Activated T-helper 1 cell treated with Interleukin-2 at 50 U/mL for 16 hours (primary cell): ENCODE measurements at regions not wholly inside any gene's neighbourhood (a gene's known extent, or its start where the extent isn't known, plus 50 kb on each side); places are given as distances from the start of the nearest gene placed in this dataset.
"Not testable (repeated sequence)": the region's sequence is repeated elsewhere in the genome, so short reads cannot be mapped to it uniquely, and the experiment has no call there.

ENCODE experiments used
- DNase-seq: peaks from one replicate; pipeline ENCODE4 v3.0.0-alpha.2; 2020; ENCODE audit warnings: low read depth

DNA sequence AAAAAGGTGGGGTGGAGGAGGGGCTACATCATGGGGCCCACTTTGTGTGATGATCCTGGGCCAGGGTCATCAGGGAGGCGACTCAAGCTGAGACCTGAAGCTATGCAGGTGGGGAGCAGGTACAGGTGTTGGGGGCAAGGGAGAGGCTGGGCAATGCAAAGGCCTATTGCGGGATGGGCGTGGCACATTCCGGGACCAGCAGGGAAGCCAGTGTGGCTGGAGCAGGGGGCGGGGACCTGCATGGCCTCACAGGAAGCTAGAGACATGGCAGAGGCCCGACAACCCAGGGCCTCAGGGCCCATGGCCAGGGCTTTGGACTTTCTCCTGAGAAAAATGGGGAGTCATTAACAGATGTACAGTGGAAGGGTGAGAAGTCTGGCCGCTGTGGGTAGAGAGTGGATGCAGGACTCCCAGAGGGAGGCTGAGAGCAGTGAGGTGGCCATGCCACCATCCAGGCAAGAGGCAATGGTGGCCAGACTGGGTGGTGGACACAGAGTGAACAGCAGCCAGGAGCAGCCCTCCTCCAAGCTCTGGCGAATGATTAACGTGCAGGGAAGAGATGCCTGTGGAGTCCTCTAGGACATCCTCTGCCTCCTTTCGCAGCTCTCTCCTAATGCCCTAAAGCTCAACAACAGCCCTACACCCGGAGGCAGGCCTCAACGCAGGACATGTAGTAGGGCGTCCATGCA is 122.6 kb upstream of the ATP2B2 start:
- DNase-seq = no peak

DNA sequence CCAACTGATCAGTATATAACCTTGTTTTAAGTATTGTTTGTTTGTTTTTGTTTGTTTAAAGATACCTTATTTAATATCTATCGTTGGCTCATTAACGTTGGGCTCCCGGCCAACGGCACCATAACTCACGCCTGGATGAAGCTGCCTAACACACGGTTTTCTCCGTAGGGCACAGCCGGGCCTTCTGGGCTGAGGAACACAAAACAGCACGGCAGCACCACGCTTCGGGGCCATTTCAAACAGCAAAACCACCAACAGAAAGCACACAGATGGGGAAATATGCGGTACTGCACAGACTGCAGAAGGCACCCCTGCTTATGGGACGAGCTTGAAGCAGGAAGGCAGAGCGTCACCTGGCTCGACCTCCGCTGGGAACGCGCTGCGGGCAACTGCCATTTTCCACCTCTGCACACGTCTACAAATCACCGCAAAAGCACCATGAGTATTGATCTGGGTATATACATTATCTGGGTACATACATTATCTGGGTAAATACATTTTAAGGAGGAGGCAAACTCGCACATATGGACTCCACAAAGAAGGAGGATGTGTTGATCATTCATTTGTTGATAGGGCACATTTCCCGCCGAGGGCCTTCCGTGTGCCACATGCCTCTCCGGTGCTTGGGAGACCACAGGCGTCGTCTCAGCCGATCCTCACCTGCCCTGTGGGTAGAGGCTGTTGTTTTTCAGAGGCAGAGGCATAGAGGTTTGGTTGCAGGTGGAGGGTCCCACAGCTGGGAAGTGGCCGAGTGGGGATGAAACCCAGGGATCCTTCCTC is 123.7 kb upstream of the ATP2B2 start:
- DNase-seq = no peak

DNA sequence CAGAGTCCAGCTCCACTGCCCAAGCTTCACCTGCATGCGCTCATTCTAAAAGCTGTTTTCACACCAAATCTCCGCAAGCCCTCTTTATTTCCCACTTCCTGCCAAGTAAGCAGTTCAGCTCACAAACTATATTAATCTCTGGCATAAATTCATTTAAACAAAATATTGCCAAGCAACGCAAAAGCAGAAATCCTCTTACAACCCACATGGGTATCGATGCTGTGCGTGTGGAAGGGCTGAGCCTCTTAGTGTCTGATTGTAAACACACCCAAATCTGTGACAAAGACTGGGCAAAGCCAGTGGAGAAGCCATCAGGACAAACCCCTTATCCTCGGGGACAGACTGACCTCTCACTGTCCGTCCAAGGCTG is 124.3 kb upstream of the ATP2B2 start:
- no peak for DNase-seq

DNA sequence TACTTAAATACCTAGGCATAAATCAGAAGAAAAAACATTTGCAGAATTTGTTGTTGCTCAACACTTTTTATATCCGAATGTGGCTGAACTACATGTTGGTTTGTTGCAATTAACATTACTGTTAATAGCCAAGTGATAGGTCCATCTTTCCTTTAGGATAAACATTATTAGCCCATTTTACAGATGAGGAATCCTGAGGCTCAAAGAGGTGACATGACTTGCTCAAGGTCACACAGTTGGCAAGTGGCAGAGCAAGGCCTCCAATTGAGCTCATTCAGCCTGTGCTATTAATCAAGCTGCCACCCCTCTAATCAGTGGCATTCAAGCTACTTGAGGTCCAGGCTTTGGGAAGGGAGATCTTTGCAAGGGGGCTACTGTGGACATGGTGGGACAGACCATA is 125.8 kb upstream of the ATP2B2 start:
- no peak for DNase-seq

DNA sequence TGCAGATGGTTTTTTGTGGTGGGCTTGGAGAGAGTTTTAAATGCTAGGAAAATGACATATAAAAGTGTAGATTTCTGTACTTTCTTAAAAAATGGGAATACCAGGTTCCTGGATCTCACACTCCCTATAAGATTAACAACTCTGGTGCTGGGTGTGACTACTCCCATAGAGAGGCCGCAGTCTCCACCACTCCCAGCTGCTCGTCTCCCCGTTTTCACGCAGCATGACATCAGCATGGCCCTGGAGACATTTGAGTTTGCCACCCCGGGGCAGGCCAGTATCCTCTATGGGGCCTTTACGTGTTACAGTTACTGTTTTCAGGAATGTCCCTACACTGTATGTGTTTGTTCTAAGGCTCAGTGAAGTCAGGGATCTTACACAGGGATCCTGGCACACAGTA is 126.7 kb upstream of the ATP2B2 start:
- no peak for DNase-seq

DNA sequence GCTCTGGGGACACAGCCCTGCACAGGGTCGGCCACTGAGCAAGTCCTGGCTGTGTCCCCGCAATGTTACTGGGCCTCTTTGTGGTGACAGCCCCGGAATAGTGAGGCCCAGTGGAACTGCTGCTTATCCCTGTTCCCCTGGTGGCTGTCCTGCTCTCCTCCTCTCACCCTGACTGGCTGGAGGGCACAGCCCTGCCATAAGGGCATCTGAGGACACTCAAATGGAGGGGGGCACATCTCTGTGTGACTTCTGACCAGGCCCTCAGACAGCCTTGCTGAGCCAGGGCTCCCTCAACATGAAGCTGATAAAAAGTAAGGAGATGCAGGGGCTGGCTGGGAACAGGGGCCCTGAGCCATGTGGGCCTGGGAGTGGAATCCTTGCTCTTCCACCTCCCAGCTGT is 127.4 kb upstream of the ATP2B2 start:
- DNase-seq = no peak

DNA sequence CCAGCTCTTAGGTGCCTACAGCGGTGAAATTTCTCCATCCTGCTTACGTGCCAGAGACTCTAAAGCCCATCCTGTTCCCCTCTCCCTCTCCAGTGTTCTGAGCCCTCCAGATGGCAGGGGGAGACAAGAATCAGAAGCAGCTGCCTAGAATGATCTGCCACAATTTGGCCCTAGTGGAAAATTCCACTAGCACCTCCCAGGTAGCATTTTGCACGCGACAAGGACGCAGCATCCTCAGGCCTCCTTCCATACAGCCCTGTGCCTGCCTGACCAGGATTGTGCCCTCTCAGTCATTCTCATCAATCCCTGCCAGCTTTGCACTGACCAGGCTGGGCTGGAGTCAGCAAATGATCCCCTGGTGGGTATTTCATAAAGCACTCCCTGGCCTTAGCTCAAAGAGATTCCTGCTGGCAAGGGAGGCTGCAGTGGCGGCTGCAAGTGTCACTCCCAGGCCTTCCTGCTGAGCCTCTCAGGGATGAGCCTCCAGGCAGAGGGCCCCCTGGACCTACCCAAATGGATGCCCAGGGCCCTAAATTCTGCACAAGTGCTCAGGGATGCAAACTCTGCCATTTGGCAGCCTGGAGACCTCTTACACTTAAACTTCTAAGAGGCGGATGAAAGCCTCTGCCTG is 130.2 kb upstream of the ATP2B2 start:
- no peak for DNase-seq

DNA sequence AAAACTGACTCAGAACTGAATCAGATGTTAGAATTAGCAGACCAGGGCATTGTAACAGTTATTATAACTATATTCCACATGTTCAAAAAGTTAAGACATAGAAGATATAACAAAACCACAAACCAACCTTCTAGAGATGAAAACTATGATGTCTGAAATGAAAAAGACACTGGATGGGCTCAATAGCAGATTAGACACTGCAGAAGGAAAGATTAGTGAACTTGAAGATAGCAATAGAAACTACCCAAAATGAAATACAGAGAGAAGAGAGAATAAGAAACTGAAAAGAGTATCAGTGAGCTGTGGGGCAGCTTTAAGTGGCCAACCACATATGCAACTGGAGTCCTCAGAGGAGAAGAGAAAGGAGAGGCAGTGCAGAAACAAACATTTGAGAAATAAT is 132.0 kb upstream of the ATP2B2 start:
- no peak for DNase-seq

DNA sequence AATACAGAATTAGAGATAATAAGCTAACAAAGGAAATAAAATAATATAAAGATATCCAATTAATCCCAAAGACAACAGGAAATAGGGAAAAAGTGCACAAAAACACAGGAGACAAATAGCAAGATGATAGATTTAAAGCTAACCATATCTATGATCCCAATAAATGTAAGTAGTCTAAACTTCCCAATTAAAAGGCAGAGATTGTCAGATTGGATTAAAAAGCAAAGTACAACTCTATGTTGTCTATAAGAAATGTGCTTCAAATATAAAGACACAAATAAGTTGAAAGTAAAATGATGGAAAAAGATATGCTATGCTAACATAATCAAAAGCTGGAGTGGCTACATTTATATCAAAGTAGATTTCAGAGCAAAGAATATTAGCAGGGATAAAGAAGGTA is 133.1 kb upstream of the ATP2B2 start:
- DNase-seq = no peak

DNA sequence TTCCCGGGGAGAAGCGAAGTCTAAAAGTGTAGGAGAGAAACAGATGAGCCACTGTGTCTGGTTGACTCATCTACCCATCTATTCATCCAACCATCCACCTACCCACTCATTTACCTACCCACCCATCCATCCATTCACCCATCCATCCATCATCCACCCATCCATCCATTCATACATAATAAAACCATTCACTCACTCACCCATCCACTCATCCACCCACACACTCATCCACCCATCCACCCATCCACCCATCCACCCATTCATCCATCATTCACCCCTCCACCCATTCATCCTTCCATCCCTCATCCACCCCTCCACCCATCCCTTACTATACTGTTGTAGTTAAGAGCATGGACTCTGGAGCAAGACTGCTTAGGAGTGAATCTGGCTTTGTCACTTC is 136.4 kb upstream of the ATP2B2 start:
- DNase-seq = no peak

DNA sequence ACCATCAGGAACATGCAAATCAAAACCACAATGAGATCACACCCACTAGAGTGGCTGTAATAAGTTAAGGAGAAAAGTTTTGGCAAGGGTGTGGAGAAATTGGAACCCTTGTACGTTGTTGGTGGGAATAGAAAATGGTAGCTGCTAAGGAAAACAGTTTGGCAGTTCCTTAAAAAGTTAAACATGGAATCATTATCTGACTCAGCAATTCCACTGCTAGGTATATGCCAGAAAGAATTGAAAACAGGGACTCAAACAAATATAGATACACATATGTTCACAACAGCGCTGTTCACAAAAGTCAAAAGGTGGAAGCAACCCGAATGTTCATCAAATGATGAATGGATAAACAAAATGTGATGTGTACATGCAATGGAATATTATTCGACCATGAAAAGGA is 138.8 kb upstream of the ATP2B2 start:
- DNase-seq = no peak

DNA sequence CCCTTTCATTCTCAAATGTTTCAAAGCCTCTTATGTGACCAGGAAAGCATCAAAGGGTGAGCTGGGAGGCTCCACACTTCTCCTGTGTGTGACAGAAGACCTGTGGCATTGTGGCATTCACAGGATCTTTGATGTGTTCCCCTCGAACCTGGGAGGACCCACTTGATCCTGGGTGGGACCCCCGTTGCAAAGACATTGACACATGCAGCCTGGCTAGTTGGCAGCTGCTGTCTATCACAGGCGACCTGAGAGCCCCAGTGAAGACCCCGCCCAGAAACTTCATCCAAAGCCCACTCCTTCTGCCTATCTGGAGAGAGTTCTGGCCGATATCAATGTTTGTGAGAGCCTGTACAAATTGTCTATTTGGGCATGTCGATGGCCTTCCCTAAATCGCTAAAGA is 140.4 kb upstream of the ATP2B2 start:
- no peak for DNase-seq

DNA sequence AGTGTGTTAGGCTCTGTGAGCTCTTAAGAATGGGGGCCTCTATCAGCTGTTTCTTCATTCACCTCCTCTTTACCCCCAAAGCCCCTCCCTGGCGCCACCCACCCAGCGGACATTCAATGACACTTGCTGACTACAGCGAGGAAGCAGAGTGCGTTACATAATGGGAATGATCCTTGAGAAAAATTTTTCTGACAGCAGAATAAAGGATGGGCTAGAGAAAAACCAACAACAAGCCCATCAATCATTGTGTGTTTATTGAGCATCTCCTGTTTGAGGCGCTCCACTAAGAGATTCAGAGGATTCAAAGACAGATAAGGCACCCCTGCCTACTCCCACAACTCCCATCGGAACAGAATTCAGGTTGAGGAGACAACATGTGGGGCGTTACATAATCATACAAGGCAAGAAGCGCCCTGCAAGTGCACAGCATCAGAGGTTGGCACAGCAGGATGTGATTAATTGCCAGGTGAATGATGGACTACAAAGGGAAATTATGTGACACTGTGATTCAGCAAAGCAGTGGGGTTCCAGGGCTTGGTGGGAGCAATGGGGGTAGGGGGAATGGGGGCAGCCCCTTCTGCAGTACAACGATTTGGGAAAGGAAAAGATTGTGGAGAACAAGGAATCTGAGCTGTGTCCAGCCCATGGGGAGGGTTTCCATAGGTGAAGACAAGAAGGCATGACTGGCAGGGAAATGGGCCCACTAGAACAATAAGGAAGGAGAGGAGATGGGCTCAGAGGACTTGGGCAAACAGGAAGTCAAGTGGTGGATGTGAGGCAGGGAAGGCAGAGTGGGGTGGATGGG is 141.3 kb upstream of the ATP2B2 start:
- no peak for DNase-seq

DNA sequence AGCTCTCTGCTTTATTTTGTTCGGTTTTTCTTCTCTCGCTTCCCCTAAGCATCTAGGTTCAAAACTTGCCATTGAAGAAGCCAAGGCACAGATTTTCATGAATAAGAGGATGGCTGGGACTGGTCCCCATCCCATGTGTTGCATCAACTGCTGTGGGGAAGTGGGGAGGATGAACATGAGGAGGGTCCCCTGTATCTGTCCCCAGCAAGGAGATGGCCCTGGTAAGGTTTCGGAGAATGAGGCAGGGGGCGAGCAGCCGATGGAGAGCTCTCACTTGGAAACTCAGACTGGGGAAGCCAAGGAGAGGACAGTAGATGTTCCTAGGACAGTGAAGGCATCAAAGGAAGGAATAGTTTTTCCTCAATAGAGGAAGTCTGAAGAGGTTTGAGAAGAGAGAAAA is 142.0 kb upstream of the ATP2B2 start:
- no peak for DNase-seq

DNA sequence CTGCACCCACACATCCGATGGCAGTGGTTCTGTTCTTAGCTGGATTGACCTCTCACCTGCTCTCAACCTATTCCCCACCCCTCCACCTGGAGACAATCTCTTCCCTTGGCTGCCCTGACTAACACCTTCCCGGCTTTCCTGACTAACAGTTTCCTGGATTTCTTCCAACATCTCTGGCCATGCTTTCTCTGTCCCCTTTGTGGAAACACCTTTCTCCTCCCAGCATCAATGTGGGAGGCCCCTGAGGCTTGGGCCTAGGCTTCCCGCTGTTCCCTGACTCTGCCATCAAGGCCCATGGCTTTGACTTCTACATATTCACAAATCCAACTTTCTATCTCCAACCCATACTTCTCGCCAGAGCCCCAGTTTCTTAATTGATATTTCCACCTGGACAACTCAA is 142.8 kb upstream of the ATP2B2 start:
- DNase-seq = no peak

DNA sequence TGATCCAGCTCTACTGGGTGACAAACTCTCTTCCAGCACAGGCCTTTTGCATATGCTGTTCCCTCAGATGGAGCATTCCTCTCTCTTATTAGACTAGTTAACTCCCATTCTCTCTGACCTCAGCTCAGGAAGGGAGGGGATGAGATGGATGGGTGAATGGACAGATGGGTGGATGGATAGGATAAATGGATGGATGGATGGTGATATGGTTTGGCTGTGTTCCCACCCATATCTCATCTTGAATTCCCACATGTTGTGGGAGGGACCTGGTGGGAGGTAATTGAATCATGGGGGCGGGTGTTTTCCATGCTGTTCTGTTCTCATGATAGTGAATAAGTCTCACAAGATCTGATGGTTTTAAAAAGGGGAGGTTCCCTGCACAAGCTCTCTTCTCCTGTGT is 144.1 kb upstream of the ATP2B2 start:
- DNase-seq = not testable (repeated sequence)

DNA sequence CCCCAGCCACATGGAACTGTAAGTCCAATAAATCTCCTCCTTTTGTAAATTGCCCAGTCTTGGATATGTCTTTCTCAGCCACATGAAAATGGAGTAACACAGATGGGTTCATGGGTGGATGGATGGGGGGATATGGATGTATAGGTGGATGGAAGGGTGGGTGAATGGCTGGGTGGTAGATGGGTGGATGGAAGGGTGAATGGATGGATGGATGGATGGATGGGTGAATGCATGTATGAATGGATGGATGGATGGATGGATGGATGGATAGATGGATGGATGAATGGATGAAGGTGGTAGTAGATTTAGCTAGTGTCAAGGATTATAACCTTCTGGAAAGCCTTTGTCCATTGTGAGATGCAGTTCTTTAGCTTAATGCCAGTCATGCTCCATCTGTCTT is 146.1 kb upstream of the ATP2B2 start:
- no peak for DNase-seq

DNA sequence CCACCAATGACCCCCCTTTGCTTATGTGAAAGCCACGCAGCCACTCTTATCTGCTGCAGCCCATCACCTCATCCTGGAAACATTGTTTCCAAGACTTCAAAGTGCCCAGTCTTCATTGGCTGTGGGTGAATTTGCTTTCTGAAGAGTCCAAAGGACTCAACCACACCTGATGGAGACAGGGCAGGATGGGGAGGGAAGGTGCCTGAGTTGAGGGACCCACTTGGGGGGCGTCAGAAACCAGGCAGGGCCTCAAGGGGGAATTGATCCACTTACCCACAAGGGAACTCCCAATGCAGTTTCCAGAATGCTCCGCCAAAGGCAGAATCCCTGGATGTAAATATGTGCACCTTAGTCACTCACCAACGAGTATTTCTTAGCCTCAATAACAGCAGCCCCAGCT is 147.9 kb upstream of the ATP2B2 start:
- DNase-seq = no peak

DNA sequence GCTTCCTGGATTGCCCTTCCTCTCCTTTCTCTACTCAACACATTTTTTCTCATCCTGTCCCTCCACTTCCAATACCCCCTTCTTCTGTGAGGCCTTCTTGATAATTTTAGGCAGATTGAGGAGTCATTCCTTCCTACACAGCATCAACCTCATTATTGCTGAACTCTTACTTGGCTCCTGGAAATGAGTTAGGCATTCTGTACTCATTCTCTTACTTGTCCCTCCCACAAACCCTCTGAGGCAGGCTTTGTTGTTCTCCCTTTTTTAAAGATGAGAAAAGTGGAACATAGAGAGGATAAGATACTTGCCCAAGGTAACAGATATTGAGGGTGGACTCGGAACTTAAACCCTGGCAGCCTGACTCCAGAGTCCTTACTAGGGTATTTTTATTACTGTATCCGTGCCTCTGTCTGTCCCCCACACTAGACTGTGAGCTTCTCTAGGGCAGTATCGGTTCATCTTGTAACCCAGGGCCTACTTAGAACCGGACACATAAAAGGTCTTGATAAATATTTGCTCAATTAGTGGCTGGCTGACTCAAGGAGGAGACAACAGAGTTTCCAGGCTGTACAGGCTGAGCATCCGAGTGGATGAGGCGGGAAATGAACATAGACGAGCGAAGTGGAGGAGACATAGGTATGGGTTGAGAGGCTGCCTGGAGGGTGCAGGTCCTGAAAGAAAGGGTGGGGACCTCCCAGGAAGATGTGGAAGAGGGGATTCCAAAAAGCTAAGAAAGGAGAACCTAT is 148.7 kb upstream of the ATP2B2 start:
- no peak for DNase-seq

DNA sequence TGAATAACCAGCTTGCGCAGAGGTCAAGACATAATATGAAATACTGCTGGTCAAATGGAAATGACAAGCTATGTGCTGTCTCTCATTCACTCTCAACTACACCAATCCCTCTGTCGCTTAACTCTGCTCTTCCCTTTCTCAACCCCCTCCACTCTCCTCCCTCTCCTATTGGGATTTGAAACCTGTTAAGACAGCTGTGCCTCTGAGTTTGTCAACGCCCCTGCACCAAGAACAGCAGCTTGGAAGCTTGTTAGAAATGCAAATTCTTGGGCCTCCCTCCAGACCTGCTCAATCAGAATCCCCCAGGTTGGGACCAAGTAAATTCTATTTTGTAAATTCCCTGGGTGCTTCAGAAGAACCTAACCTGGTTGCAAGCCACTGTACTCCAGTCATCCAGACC is 149.7 kb upstream of the ATP2B2 start:
- no peak for DNase-seq

DNA sequence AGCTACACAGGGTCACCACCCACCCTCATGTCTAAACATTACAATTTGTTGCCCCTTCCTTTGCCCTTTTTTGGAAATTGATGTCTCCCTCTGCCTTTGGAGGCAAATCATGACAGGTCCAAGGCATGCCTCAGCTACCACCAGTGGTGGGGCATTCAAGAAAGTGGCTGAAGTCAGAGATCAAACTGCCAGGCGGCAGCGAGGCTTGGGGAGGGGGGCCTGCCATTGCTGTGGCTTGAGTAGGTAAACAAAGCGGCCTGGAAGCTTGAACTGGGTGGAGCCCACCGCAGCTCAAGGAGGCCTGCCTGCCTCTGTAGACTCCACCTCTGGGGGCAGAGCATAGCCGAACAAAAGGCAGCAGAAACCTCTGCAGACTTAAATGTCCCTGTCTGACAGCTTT is 152.0 kb upstream of the ATP2B2 start:
- DNase-seq = not testable (repeated sequence)

DNA sequence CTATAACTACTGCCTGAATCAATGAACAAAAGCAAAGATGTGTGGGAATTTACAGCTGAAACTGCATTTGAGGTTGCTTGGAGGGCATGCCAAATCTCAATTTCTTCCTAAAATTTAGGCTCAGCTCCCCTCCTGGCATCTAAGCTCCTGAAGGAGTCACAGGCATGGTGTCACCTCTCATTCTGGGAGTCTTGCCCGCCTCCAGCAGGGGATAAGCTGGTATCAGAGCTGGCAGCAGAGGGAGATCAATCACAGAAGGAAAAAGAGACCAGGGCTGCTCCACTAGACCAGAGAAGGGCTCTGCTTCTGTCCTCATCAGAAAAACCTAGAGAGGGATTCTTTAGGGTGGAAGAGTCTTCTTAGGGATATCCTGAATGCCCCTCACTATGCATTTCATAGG is 150.4 kb upstream of the SLC6A11 start:
- DNase-seq = no peak
